PC-3 (cell line): ENCODE measurements at regions not wholly inside any gene's neighbourhood (a gene's known extent, or its start where the extent isn't known, plus 50 kb on each side); places are given as distances from the start of the nearest gene placed in this dataset.

Experiments
- EZH2 ChIP-seq: fragments of 300-600 bp; sonication (generic); IDR thresholded peaks from one replicate; pipeline ENCODE4 v1.6.1; 2017; ENCODE audit warnings: antibody characterized with exemption, mild to moderate bottlenecking, low read length; ENCODE audit not compliant: unreplicated experiment
- EZH2phosphoT487 ChIP-seq: fragments of 300-600 bp; sonication (generic); IDR thresholded peaks from 2 replicates; pipeline ENCODE4 v1.6.1; 2018; ENCODE audit warnings: mild to moderate bottlenecking, antibody characterized with exemption, low read length, borderline replicate concordance
- TF ChIP-seq, protein P1 (sequence below): fragments of 300-600 bp; sonication (generic); conservative IDR thresholded peaks from 2 replicates; pipeline ENCODE4 v1.5.1; 2017; ENCODE audit warnings: antibody characterized with exemption, low read depth, mild to moderate bottlenecking, low read length

DNA sequence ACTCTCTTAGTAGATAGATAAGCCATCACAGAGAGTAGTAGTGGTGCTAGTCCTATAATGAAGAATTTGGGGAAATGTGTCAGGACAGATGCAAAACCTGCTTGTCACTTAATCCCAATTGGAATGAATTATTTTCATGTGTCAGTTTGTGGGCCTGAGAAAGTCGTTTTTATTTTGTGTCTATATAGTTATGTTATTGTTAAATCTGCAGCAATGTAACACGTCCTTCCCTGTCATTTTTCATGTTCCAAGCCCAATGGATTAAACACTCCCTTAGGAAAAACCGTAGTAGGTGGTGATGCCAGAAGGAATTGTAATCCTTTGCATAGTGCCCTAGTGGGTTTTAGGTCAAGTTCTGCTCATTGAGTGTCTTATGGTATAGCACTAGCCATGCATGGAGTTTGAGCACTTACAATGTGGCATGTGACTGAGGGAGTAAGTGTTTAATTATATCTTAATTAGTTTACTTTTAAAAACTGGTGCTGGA, 105.9 kb upstream of the PRSS16 start:
- TF ChIP-seq, protein P1, sequence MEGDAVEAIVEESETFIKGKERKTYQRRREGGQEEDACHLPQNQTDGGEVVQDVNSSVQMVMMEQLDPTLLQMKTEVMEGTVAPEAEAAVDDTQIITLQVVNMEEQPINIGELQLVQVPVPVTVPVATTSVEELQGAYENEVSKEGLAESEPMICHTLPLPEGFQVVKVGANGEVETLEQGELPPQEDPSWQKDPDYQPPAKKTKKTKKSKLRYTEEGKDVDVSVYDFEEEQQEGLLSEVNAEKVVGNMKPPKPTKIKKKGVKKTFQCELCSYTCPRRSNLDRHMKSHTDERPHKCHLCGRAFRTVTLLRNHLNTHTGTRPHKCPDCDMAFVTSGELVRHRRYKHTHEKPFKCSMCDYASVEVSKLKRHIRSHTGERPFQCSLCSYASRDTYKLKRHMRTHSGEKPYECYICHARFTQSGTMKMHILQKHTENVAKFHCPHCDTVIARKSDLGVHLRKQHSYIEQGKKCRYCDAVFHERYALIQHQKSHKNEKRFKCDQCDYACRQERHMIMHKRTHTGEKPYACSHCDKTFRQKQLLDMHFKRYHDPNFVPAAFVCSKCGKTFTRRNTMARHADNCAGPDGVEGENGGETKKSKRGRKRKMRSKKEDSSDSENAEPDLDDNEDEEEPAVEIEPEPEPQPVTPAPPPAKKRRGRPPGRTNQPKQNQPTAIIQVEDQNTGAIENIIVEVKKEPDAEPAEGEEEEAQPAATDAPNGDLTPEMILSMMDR = no peak
- no peak for TF ChIP-seq EZH2
- TF ChIP-seq EZH2phosphoT487 = no peak
